SU-DHL-6 (cell line): ENCODE measurements at regions not wholly inside any gene's neighbourhood (a gene's known extent, or its start where the extent isn't known, plus 50 kb on each side); places are given as distances from the start of the nearest gene placed in this dataset.

Experiments
- H2AFZ ChIP-seq: fragments of 200-600 bp; sonication (generic); 2 replicates; pipeline ENCODE4 v1.6.1; 2014; ENCODE audit warnings: low read depth, mild to moderate bottlenecking, moderate library complexity, mixed read lengths, antibody characterized with exemption, low read length; ENCODE audit not compliant: severe bottlenecking
- H3F3A ChIP-seq: fragments of 200-600 bp; shearing (Covaris generic); 2 replicates; pipeline ENCODE4 v1.6.0; 2016; ENCODE audit warnings: antibody characterized with exemption, mild to moderate bottlenecking; ENCODE audit not compliant: insufficient read depth
- H3K27ac ChIP-seq: fragments of 200-600 bp; sonication (generic); 2 replicates; pipeline ENCODE4 v1.5.1; 2016; ENCODE audit warnings: low read depth, mild to moderate bottlenecking, low read length, moderate library complexity, mixed read lengths
- H3K27me3 ChIP-seq: fragments of 200-600 bp; sonication (generic), shearing (Covaris generic); 2 replicates; pipeline ENCODE4 v1.6.0; 2014; ENCODE audit warnings: mild to moderate bottlenecking, low read length
- H3K36me3 ChIP-seq: fragments of 200-600 bp; sonication (generic); 2 replicates; pipeline ENCODE4 v1.6.1; 2014; ENCODE audit warnings: mild to moderate bottlenecking, low read length, mixed read lengths
- H3K4me2 ChIP-seq: fragments of 300-600, 200-600 bp; shearing (Covaris generic), sonication (generic); 2 replicates; pipeline ENCODE4 v1.6.0; 2014; ENCODE audit warnings: low read length, low read depth, mild to moderate bottlenecking; ENCODE audit not compliant: poor library complexity, severe bottlenecking
- H3K4me3 ChIP-seq: fragments of 200-600 bp; sonication (generic); 2 replicates; pipeline ENCODE4 v1.5.1; 2014; ENCODE audit warnings: antibody characterized with exemption, low read length, mild to moderate bottlenecking, mixed read lengths; ENCODE audit not compliant: insufficient read depth, poor library complexity, severe bottlenecking
- H3K79me2 ChIP-seq: fragments of 200-600 bp; sonication (generic); 2 replicates; pipeline ENCODE4 v1.6.1; 2014; ENCODE audit warnings: mild to moderate bottlenecking, low read length, moderate library complexity; ENCODE audit not compliant: insufficient read depth
- H3K9ac ChIP-seq: fragments of 200-600 bp; sonication (generic); 2 replicates; pipeline ENCODE4 v1.7.0; 2014; ENCODE audit warnings: mild to moderate bottlenecking, low read length
- H3K9me2 ChIP-seq: fragments of 200-600 bp; sonication (generic); replicated peaks from 2 replicates; pipeline ENCODE4 v1.6.1; 2014; ENCODE audit warnings: low read length; ENCODE audit not compliant: insufficient read depth
- H3K9me3 ChIP-seq: fragments of 200-600 bp; sonication (generic); 2 replicates; pipeline ENCODE4 v1.6.1; 2014; ENCODE audit warnings: low read length, mixed read lengths; ENCODE audit not compliant: insufficient read depth
- H4K20me1 ChIP-seq: fragments of 200-600 bp; sonication (generic); 2 replicates; pipeline ENCODE4 v1.6.1; 2014; ENCODE audit warnings: low read depth, mild to moderate bottlenecking, antibody characterized with exemption, low read length, moderate library complexity, mixed read lengths
- EZH2phosphoT487 ChIP-seq: fragments of 200-600 bp; sonication (generic), shearing (Covaris generic); conservative IDR thresholded peaks from 2 replicates; pipeline ENCODE4 v1.6.1; 2018; ENCODE audit warnings: mild to moderate bottlenecking, antibody characterized with exemption, low read length, moderate library complexity, mixed read lengths
- TF ChIP-seq, protein P1 (sequence below): fragments of 200-600 bp; sonication (generic); IDR thresholded peaks from one replicate; pipeline ENCODE4 v1.5.1; 2017; ENCODE audit warnings: antibody characterized with exemption, mild to moderate bottlenecking, low read length, moderate library complexity; ENCODE audit not compliant: insufficient read depth, poor library complexity, severe bottlenecking

GRCh38 chr3:16784973-16785372 is 99.8 kb upstream of the PLCL2 start:
- Histone ChIP-seq H3K79me2 (no peaks in the 10 kb centered on the region), H3K4me3 (no peak overlapping the region), H3K27me3 (no peaks in the 10 kb centered on the region), H3K36me3 (no peaks in the 10 kb centered on the region), H2AFZ (no peak overlapping the region), H3F3A (no peaks in the 10 kb centered on the region), H3K9me2 (no peaks in the 10 kb centered on the region), H3K4me2 (no peak overlapping the region), H3K9ac (no peak overlapping the region), H3K27ac (no peak overlapping the region), H3K9me3 (no peaks in the 10 kb centered on the region), H4K20me1 (no peaks in the 10 kb centered on the region)
- no peak for TF ChIP-seq EZH2phosphoT487
- TF ChIP-seq, protein P1, sequence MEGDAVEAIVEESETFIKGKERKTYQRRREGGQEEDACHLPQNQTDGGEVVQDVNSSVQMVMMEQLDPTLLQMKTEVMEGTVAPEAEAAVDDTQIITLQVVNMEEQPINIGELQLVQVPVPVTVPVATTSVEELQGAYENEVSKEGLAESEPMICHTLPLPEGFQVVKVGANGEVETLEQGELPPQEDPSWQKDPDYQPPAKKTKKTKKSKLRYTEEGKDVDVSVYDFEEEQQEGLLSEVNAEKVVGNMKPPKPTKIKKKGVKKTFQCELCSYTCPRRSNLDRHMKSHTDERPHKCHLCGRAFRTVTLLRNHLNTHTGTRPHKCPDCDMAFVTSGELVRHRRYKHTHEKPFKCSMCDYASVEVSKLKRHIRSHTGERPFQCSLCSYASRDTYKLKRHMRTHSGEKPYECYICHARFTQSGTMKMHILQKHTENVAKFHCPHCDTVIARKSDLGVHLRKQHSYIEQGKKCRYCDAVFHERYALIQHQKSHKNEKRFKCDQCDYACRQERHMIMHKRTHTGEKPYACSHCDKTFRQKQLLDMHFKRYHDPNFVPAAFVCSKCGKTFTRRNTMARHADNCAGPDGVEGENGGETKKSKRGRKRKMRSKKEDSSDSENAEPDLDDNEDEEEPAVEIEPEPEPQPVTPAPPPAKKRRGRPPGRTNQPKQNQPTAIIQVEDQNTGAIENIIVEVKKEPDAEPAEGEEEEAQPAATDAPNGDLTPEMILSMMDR = no peak

DNA sequence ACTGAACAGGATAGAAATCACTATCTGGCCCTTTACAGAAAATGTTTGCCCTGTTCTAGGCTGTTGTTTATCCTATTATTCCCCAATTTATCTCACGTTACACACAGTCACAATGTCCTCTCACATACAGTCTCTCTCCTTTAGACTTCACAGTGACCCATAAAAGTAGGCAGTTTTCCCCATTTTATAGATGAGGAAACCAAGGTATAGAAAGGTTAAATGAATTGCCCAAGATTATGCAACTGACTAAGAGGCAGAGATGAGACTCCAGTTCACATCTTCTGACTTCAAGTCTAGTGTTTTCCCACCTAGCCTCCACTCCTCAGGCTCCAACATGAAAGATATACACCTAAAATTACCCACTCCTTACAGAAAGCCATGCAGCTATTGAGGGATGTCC is 99.3 kb upstream of the PLCL2 start:
- no peaks in the 10 kb centered on the region for H3F3A ChIP-seq
- no peaks in the 10 kb centered on the region for H3K27me3 ChIP-seq
- H3K79me2 ChIP-seq = no peaks in the 10 kb centered on the region
- no peaks in the 10 kb centered on the region for H3K9me3 ChIP-seq
- no peak overlapping the region for H3K9ac ChIP-seq
- no peaks in the 10 kb centered on the region for H3K9me2 ChIP-seq
- TF ChIP-seq, protein P1 = no peak
- no peak for TF ChIP-seq EZH2phosphoT487
- no peak overlapping the region for H2AFZ ChIP-seq
- no peak overlapping the region for H3K27ac ChIP-seq
- no peak overlapping the region for H3K4me3 ChIP-seq
- no peaks in the 10 kb centered on the region for H4K20me1 ChIP-seq
- no peaks in the 10 kb centered on the region for H3K36me3 ChIP-seq
- no peak overlapping the region for H3K4me2 ChIP-seq

DNA sequence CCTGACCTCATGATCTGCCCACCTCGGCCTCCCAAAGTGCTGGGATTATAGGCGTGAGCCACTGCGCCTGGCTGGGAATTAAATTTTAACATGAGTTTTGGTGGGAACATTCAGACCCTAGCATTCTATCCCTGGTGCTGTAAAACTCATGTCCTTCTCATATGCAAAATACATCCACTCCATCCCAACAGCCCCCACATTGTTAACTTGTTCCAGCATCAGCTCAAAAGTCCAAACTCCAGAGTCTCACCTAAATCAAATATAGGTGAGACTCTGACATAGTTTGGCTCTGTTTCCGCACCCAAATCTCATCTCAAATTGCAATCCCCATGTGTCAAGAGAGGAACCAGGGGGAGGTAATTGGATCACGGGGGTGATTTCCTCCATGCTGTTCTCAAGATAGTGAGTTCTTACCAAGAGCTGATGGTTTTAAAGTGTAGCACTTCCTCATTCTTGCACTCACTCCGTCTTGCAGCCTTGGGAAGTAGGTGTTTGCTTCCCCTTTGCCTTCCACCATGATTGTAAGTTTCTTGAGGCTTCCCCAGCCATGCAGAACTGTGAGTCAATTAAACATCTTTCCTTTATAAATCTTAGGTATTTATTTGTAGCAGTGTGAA is 96.2 kb upstream of the PLCL2 start:
- H3K27ac ChIP-seq = no peak overlapping the region
- H3K79me2 ChIP-seq = no peaks in the 10 kb centered on the region
- no peak overlapping the region for H3K4me2 ChIP-seq
- H3K9me3 ChIP-seq = no peaks in the 10 kb centered on the region
- H3K27me3 ChIP-seq = no peaks in the 10 kb centered on the region
- H3K36me3 ChIP-seq = no peaks in the 10 kb centered on the region
- no peaks in the 10 kb centered on the region for H4K20me1 ChIP-seq
- TF ChIP-seq, protein P1 = no peak
- no peak for TF ChIP-seq EZH2phosphoT487
- H3F3A ChIP-seq = no peaks in the 10 kb centered on the region
- H3K4me3 ChIP-seq = no peak overlapping the region
- H3K9me2 ChIP-seq = no peaks in the 10 kb centered on the region
- H3K9ac ChIP-seq = no peak overlapping the region
- no peak overlapping the region for H2AFZ ChIP-seq
